ENCODE measurements at regions not wholly inside any gene's neighbourhood (a gene's known extent, or its start where the extent isn't known, plus 50 kb on each side); places are given as distances from the start of the nearest gene placed in this dataset.
"Not testable (repeated sequence)": the region's sequence is repeated elsewhere in the genome, so short reads cannot be mapped to it uniquely, and the experiment has no call there.

GRCh38 chr3:173342679-173343078, 54.9 kb upstream of the NLGN1 start:
- Histone ChIP-seq H3K4me3 (ENCODE audit: low read length) (no peak overlapping the region), H3K9me3 (ENCODE audit: insufficient read depth, low read depth, low read length) (no peaks in the 10 kb centered on the region), H3K4me1 (ENCODE audit: insufficient read depth, low read length) (no peaks in the 10 kb centered on the region), H3K9ac (ENCODE audit: low read depth, low read length) (no peak overlapping the region), H3K27ac (ENCODE audit: low read depth, low read length) (no peak overlapping the region), H3K36me3 (ENCODE audit: insufficient read depth, low read length) (no peaks in the 10 kb centered on the region), H3K27me3 (ENCODE audit: insufficient read depth, low read length) (no peaks in the 10 kb centered on the region)
- 89% methylated on average over 1 of the region's 1 CpG for WGBS

- Histone ChIP-seq H3K36me3 (ENCODE audit: insufficient read depth, low read length) (no peaks in the 10 kb centered on the region), H3K9ac (ENCODE audit: low read depth, low read length) (no peak overlapping the region)
- 72% methylated on average over 2 of the region's 2 CpGs for WGBS
Measured at GRCh38 chr3:173340626-173341025, 56.9 kb upstream of the NLGN1 start.

GRCh38 chr3:173336261-173336660, 61.3 kb upstream of the NLGN1 start:
- Histone ChIP-seq H3K4me1 (ENCODE audit: insufficient read depth, low read length) (no peaks in the 10 kb centered on the region), H3K27me3 (ENCODE audit: insufficient read depth, low read length) (no peaks in the 10 kb centered on the region), H3K4me3 (ENCODE audit: low read length) (no peak overlapping the region), H3K36me3 (ENCODE audit: insufficient read depth, low read length) (no peaks in the 10 kb centered on the region), H3K9me3 (ENCODE audit: insufficient read depth, low read depth, low read length) (no peaks in the 10 kb centered on the region), H3K9ac (ENCODE audit: low read depth, low read length) (no peak overlapping the region), H3K27ac (ENCODE audit: low read depth, low read length) (no peak overlapping the region)
- WGBS = 98% methylated on average over 4 of the region's 5 CpGs

More at GRCh38 chr3:173340626-173341025, 56.9 kb upstream of the NLGN1 start:
- no peaks in the 10 kb centered on the region for H3K27me3 ChIP-seq (ENCODE audit: insufficient read depth, low read length)
- H3K9me3 ChIP-seq (ENCODE audit: insufficient read depth, low read depth, low read length) = no peaks in the 10 kb centered on the region
- no peaks in the 10 kb centered on the region for H3K4me1 ChIP-seq (ENCODE audit: insufficient read depth, low read length)
- H3K27ac ChIP-seq (ENCODE audit: low read depth, low read length) = no peak overlapping the region
- H3K4me3 ChIP-seq (ENCODE audit: low read length) = no peak overlapping the region

GRCh38 chr3:173306110-173306509, 91.4 kb upstream of the NLGN1 start:
- Histone ChIP-seq H3K9ac (ENCODE audit: low read depth, low read length) (no peak overlapping the region), H3K9me3 (ENCODE audit: insufficient read depth, low read depth, low read length) (no peaks in the 10 kb centered on the region), H3K27me3 (ENCODE audit: insufficient read depth, low read length) (no peaks in the 10 kb centered on the region), H3K36me3 (ENCODE audit: insufficient read depth, low read length) (no peaks in the 10 kb centered on the region), H3K27ac (ENCODE audit: low read depth, low read length) (no peak overlapping the region), H3K4me1 (ENCODE audit: insufficient read depth, low read length) (peaks cover 32% of the 10 kb centered on the region), H3K4me3 (ENCODE audit: low read length) (no peak overlapping the region)
- WGBS = 46% methylated on average over 3 of the region's 3 CpGs

GRCh38 chr3:173304182-173304800, 93.3 kb upstream of the NLGN1 start:
- Histone ChIP-seq H3K36me3 (ENCODE audit: insufficient read depth, low read length) (no peaks in the 10 kb centered on the region), H3K4me3 (ENCODE audit: low read length) (no peak overlapping the region), H3K9me3 (ENCODE audit: insufficient read depth, low read depth, low read length) (peaks cover 2% of the 10 kb centered on the region; the same call in 1 of the 2 replicates), H3K4me1 (ENCODE audit: insufficient read depth, low read length) (peaks cover 39% of the 10 kb centered on the region), H3K27me3 (ENCODE audit: insufficient read depth, low read length) (no peaks in the 10 kb centered on the region), H3K9ac (ENCODE audit: low read depth, low read length) (no peak overlapping the region), H3K27ac (ENCODE audit: low read depth, low read length) (no peak overlapping the region)
- WGBS = 96% methylated on average over 2 of the region's 3 CpGs

- no peak overlapping the region for H3K4me3 ChIP-seq (ENCODE audit: low read length)
- peak overlapping the region; percentile 7; the same call in 1 of the 2 replicates for H3K27ac ChIP-seq (ENCODE audit: low read depth, low read length)
- WGBS = 44% methylated on average over 4 of the region's 5 CpGs
- H3K36me3 ChIP-seq (ENCODE audit: insufficient read depth, low read length) = no peaks in the 10 kb centered on the region
- peaks cover 4% of the 10 kb centered on the region; the same call in 1 of the 2 replicates for H3K9me3 ChIP-seq (ENCODE audit: insufficient read depth, low read depth, low read length)
- no peaks in the 10 kb centered on the region for H3K27me3 ChIP-seq (ENCODE audit: insufficient read depth, low read length)
- H3K9ac ChIP-seq (ENCODE audit: low read depth, low read length) = no peak overlapping the region
- H3K4me1 ChIP-seq (ENCODE audit: insufficient read depth, low read length) = peaks cover 38% of the 10 kb centered on the region
Measured at GRCh38 chr3:173301647-173302046, 95.9 kb upstream of the NLGN1 start.

GRCh38 chr3:173289072-173289471, 108.5 kb upstream of the NLGN1 start:
- no peak overlapping the region for H3K4me3 ChIP-seq (ENCODE audit: low read length)
- H3K36me3 ChIP-seq (ENCODE audit: insufficient read depth, low read length) = no peaks in the 10 kb centered on the region

GRCh38 chr3:173287361-173287760, 110.2 kb upstream of the NLGN1 start:
- H3K36me3 ChIP-seq (ENCODE audit: insufficient read depth, low read length) = no peaks in the 10 kb centered on the region
- peaks cover 7% of the 10 kb centered on the region; the same call in 1 of the 2 replicates for H3K9me3 ChIP-seq (ENCODE audit: insufficient read depth, low read depth, low read length)
- WGBS = 89% methylated on average over 2 of the region's 3 CpGs
- H3K27ac ChIP-seq (ENCODE audit: low read depth, low read length) = no peak overlapping the region
- H3K9ac ChIP-seq (ENCODE audit: low read depth, low read length) = no peak overlapping the region
- no peaks in the 10 kb centered on the region for H3K27me3 ChIP-seq (ENCODE audit: insufficient read depth, low read length)
- H3K4me1 ChIP-seq (ENCODE audit: insufficient read depth, low read length) = peaks cover 16% of the 10 kb centered on the region
- H3K4me3 ChIP-seq (ENCODE audit: low read length) = no peak overlapping the region

More at GRCh38 chr3:173289072-173289471, 108.5 kb upstream of the NLGN1 start:
- Histone ChIP-seq H3K27ac (ENCODE audit: low read depth, low read length) (no peak overlapping the region), H3K27me3 (ENCODE audit: insufficient read depth, low read length) (no peaks in the 10 kb centered on the region), H3K4me1 (ENCODE audit: insufficient read depth, low read length) (no peaks in the 10 kb centered on the region), H3K9ac (ENCODE audit: low read depth, low read length) (no peak overlapping the region), H3K9me3 (ENCODE audit: insufficient read depth, low read depth, low read length) (peaks cover 7% of the 10 kb centered on the region; the same call in 1 of the 2 replicates)
- 87% methylated on average over 1 of the region's 1 CpG for WGBS

GRCh38 chr3:173286507-173286906, 111.0 kb upstream of the NLGN1 start:
- not testable (repeated sequence) for H3K9ac ChIP-seq (ENCODE audit: low read depth, low read length); H3K4me3 ChIP-seq (ENCODE audit: low read length); H3K9me3 ChIP-seq (ENCODE audit: insufficient read depth, low read depth, low read length); H3K27ac ChIP-seq (ENCODE audit: low read depth, low read length); H3K27me3 ChIP-seq (ENCODE audit: insufficient read depth, low read length); H3K36me3 ChIP-seq (ENCODE audit: insufficient read depth, low read length)
- WGBS = 96% methylated on average over 12 of the region's 12 CpGs
- peaks cover 16% of the 10 kb centered on the region for H3K4me1 ChIP-seq (ENCODE audit: insufficient read depth, low read length)

GRCh38 chr3:173284301-173284700, 113.2 kb upstream of the NLGN1 start:
- 87% methylated on average over 6 of the region's 6 CpGs for WGBS
- no peak overlapping the region for H3K4me3 ChIP-seq (ENCODE audit: low read length)
- no peak overlapping the region for H3K9ac ChIP-seq (ENCODE audit: low read depth, low read length)
- H3K9me3 ChIP-seq (ENCODE audit: insufficient read depth, low read depth, low read length) = peaks cover 7% of the 10 kb centered on the region; the same call in 1 of the 2 replicates
- H3K4me1 ChIP-seq (ENCODE audit: insufficient read depth, low read length) = peaks cover 16% of the 10 kb centered on the region
- no peaks in the 10 kb centered on the region for H3K27me3 ChIP-seq (ENCODE audit: insufficient read depth, low read length)
- H3K36me3 ChIP-seq (ENCODE audit: insufficient read depth, low read length) = no peaks in the 10 kb centered on the region
- no peak overlapping the region for H3K27ac ChIP-seq (ENCODE audit: low read depth, low read length)

- H3K36me3 ChIP-seq (ENCODE audit: insufficient read depth, low read length) = no peaks in the 10 kb centered on the region
- no peak overlapping the region for H3K27ac ChIP-seq (ENCODE audit: low read depth, low read length)
- no peak overlapping the region for H3K9ac ChIP-seq (ENCODE audit: low read depth, low read length)
- H3K4me3 ChIP-seq (ENCODE audit: low read length) = no peak overlapping the region
- peaks cover 3% of the 10 kb centered on the region; the same call in 1 of the 2 replicates for H3K4me1 ChIP-seq (ENCODE audit: insufficient read depth, low read length)
- WGBS = 95% methylated on average over 3 of the region's 4 CpGs
- no peaks in the 10 kb centered on the region for H3K27me3 ChIP-seq (ENCODE audit: insufficient read depth, low read length)
- H3K9me3 ChIP-seq (ENCODE audit: insufficient read depth, low read depth, low read length) = no peaks in the 10 kb centered on the region
Measured at GRCh38 chr3:173275740-173276139, 121.8 kb upstream of the NLGN1 start.

- no peaks in the 10 kb centered on the region for H3K36me3 ChIP-seq (ENCODE audit: insufficient read depth, low read length)
- no peak overlapping the region for H3K27ac ChIP-seq (ENCODE audit: low read depth, low read length)
- H3K27me3 ChIP-seq (ENCODE audit: insufficient read depth, low read length) = no peaks in the 10 kb centered on the region
- peaks cover 6% of the 10 kb centered on the region for H3K4me1 ChIP-seq (ENCODE audit: insufficient read depth, low read length)
- no peak overlapping the region for H3K4me3 ChIP-seq (ENCODE audit: low read length)
- WGBS = 92% methylated on average over 5 of the region's 5 CpGs
- no peak overlapping the region for H3K9ac ChIP-seq (ENCODE audit: low read depth, low read length)
- no peaks in the 10 kb centered on the region for H3K9me3 ChIP-seq (ENCODE audit: insufficient read depth, low read depth, low read length)
Measured at GRCh38 chr3:173273838-173274237, 123.7 kb upstream of the NLGN1 start.

All from HUES64 (cell line).